ENCODE measurements at regions not wholly inside any gene's neighbourhood (a gene's known extent, or its start where the extent isn't known, plus 50 kb on each side); places are given as distances from the start of the nearest gene placed in this dataset.
"Not testable (repeated sequence)": the region's sequence is repeated elsewhere in the genome, so short reads cannot be mapped to it uniquely, and the experiment has no call there.

DNA sequence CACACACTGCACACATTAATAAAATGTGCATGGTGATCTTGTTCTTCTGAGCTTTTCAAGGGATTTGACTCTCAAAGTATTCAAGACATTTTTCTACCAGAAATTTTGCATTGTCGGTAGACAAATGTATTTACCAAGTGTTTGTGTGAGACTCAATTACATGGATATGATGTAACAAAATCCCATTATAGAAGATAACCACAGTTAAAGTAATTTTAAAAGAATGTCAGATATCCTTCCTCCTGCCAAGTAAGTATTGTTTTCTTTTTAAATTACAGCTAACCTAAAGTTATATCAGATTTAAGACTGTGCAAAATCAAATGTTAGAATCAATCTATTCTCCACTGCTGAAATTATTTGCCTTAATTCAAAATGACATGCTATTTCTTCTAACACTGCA is 1344.5 kb upstream of the CHAC2 start:
- no peak for DNase-seq

DNA sequence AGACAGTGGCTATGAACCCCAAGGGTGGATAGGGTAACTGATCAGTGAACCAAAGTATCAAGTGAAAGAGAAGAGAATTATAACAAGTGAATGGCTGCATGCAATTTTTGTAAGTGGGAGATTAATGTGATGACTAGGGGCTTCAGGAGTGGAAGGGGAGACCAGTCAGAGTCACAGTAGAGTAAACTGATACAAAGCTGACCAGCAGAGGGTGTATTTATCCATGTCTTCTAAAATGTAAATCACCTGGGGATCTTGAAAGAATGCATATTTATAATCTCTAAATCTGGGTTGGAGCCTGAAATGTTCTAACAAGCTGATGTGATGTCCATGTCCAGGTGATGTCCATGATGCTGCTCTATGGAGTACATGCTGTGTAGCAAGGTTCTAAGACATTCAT is 1351.3 kb upstream of the CHAC2 start:
- DNase-seq: no peak

DNA sequence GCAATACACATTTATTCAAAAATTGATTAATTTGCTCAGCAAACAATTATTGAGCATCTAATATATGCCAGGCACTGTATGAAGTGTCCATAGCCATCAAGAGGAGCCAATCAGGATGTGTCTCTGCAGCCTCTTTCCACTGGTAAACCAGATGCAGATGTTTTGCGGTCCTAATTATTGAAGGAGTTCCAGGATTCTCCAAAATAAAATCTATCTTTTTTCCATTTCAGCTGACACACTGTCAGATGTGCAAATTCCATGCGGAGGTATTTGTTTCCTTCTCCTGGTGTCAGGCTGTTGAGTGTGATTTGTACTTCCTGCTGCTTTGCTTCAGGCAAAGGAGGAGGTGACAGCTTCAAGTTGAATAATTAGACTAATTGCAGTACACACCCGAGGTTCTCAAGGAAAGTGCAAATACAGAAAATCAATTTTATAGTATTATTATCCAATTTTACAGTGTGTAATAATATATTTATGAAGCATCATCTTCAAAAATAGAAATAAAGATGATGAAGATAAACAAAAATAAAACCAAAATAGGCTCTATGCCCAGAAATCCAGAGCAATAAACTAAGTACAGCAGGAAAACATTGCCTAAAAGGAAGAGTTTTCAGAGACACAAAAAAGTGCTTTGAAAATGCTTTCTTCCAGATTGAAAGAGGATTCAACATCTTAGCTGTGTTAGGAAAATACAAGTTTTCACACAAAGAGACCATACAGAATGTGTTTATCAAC is 1352.9 kb upstream of the CHAC2 start:
- DNase-seq: no peak

DNA sequence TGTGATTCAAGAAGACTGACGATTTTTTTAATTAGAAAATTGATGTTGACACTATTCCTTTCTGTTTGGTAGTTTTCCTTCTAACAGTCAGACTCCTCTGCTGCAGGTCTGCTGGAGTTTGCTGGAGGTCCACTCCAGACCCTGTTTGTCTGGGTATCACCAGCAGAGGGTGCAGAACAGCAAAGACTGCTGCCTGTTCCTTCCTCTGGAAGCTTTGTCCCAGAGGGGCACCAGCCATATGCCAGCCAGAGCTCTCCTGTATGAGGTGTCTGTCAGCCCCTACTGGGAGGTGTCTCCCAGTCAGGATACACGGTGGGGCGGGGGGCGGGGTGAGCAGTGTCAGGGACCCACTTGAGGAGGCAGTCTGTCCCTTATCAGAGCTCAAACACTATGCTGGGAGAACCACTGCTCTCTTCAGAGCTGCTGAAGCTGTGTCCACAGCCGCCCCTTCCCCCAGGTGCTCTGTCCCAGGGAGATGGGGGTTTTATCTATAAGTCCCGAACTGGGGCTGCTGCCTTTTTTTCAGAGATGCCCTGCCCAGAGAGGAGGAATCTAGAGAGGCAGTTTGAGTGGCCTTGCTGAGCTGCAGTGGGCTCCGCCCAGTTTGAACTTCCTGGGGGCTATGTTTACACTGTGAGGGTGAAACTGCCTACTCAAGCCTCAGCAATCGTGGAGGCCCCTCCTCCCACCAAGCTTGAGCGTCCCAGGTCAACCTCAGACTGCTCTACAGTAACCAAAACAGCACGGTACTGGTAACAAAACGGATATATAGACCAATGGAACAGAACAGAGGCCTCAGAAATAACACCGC is 1358.1 kb upstream of the CHAC2 start:
- DNase-seq: not testable (repeated sequence)

DNA sequence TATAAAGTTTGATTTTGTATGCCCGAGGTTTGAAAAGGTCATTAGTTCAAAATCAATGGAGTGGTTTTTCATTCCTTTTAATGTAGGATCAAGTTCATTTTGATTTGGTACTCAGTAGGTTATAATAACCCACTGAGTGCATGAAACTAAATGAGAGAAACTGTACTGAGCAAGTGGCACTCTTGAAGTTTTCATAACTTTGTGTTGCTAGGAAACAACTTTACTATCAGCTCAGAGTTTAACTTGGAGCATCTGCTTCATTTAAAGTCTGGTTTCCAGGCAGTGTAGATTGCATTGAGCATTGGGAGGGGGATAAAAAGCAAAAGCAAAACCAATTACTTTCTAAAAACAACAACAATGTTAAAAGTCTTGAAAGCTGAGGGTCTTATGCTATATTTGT is 1361.6 kb upstream of the CHAC2 start:
- DNase-seq: no peak

DNA sequence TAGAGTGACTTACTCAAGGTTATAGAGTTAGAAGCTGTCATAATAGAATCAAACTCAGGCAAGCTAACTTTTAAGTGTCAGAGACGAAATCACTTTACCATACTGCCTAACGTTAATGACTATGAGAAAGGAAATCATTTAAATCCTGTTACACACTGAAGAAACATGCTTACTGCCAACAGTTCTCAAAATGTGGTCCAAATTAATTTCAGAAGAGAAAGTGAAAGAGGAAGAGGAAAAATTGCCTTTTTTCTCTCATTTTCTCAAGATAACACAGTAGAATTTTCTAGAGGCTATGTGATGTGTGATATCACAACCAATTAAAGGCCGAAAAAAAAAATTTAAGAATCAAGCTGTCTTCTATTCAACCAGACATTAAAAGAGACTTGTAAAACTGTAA is 1362.7 kb upstream of the CHAC2 start:
- no peak for DNase-seq

DNA sequence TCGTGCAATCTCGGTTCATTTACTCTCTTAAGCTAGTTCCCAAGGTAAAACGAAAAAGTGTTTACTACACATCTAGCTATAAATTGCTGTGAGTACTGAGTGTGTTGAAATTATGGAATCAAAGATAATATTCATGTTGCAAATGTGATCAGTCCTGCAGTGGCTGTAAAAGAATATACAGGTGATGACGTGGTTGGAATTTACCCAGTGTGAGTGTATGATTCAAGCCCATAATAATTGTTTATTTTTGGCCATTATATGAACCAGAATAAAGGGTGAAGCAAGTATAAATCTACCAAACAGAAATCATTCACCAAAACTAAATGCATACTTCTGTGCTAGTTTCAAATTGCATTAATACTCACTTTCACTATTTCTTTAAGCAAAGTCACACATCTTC is 1363.6 kb upstream of the CHAC2 start:
- no peak for DNase-seq

DNA sequence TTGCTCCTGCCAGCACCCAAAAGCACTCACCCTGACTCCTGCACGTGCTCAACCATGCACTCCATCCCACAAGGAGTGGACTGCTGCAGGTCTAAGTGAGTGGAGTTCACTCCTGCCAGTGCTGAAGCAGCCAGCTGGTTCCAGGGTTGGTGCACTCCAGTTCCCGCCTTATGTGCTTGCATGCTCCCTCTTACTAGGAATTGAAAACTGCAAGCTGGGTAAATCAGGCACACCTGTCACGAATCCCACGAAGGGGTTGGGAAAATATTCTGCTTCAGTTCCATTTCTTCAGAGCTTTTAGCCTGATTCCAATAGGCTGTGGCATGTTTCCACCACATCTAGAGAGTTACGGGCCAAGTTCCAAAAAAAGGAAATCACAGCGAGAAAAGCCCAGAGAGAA is 1365.5 kb upstream of the CHAC2 start:
- no peak for DNase-seq

DNA sequence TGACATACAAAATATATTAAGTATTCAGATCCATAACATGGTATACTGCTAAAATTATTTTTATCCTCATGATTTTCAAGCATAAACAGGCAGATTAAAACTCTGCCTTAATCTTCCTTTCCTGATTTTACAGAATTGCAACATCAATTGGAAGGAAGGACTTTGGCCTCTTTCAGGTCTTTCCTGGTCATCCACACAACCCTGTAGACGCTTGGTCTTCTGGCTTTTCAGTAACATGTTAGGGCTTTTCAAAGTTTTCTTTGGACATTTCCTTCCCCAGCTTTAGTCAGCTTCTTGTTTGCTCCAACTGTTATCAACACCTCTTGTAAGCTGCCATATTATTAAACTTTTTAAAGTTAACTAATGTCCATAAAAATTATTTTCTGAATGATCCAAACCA is 1364.9 kb upstream of the NRXN1 start:
- no peak for DNase-seq

DNA sequence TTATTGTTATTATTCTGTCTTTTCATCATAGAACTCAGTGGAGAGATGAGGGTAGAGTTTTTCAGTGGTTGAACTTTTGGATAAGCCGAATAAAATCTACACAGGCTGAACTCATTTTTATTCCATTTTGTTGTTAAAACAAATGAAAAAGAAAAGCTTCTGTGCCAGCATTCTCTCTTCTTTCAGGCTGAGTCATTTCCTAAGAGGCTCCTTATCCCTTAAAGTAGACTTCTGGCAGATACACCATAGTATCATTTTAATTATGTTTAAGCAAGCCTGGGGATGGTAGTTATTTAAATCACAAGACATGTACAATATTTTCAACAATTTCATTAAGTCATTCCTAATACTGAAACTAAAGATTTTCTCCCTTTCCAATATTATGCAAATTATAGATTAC is 1364.0 kb upstream of the NRXN1 start:
- no peak for DNase-seq

DNA sequence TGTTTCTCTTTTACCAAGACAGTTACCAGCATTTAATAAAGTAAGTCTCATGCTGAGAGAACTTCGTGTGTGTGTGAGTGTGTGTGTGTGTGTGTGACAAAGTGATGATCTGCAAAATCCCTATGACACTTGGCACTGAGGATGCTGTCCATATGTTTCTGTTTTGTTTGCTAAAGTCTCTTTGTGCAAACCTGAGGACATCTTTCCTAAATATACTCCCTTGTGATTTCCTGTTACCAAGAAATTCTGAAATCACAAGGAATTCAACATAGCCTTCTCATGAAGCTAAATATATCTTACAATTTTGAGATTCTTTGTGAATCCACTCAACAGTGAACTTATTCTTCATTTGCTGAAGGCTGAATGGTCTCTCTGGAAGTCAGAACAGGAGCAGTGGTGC is 1359.7 kb upstream of the NRXN1 start:
- no peak for DNase-seq

DNA sequence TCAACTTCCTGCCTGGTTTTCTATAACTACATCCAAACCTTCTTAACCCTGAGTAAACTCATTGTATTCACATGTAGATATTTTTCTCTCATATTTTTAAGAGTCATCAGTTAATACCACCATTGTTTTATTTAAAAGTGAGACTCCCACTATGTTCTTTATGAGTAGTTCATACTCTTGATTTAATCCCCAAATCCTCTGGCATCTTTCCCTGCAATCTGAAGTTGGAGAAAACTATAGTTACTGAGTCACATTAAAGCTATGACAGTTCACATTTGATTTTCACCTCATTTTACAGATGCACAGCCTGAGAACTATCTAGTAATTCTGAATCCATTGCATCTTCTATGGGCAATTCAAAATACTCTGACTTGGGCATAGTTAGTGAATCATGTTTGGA is 1358.7 kb upstream of the NRXN1 start:
- no peak for DNase-seq

DNA sequence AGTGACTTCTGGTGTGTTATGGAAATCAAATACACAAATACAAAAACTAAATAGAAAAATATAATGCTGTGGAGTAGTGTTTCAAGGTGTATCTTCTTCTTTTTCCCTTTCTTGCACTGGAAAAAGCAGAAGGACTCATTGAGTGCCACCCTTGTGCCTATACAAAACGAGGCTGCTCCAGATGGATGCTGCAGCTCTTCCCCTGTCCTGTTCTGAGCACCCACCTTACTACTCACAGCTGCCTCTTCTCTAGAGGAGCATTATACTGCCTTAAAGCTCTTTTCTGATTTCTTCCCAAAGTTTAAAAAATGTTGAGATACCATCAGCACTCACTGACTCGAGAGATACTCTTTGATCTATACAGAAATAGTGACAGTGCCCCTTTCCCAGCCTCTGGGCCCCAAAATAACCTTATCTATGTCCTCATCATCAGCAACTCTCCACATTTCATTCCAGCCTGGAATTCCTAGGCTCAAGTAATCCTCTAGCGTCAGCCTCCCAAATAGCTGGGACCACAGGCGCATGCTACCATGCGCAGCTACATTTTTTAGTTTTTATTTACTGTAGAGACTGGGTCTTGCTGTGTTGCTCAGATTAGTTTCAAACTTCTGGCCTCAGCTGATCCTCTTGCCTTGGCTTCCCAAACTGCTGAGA is 1356.1 kb upstream of the NRXN1 start:
- no peak for DNase-seq

DNA sequence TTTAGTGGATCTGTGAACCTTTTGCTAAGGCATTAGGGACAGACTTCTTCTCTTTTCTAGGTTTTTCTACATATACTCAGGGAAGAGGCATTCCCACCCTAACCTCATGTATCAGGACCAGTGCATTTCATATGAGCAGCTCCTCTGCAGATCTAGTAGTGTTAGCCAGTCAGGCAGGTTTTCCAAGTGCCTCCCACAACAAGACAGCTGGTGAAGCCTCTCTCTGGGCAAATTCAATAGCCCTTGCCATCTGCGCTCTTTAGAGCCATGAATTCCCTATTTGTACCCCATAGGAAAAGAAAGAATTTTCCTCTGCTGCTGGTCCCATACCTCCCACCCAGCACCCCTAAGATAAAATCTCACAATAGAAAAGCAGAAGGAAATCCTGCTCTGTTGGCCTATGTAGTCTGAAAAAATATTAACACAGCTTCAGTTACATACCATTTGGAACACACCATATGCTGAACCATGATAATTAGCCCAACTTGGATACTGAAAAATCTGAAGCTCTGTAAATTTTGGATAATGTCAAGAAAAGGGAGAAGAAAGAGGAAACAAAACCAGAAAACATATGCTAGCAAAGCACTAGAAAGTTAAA is 1354.6 kb upstream of the NRXN1 start:
- no peak for DNase-seq

DNA sequence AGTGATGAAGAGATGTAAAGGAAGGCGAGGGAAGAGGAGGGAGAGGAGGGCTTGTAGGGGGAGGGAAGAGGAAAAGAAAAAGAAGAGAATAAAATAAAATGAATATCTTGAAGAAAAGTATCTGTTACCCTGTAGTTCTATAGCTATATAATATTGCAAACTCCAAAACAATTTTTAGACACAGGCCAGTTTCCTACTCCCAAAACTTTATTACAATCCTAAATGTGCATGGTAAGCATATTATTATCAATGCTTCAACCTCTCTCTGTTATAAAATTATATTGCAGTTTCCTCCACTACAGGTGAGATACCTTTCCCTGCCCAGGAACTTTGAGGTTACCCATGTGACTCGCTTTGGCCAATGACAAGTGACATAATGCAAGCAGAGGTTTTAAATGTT is 1351.6 kb upstream of the NRXN1 start:
- no peak for DNase-seq

DNA sequence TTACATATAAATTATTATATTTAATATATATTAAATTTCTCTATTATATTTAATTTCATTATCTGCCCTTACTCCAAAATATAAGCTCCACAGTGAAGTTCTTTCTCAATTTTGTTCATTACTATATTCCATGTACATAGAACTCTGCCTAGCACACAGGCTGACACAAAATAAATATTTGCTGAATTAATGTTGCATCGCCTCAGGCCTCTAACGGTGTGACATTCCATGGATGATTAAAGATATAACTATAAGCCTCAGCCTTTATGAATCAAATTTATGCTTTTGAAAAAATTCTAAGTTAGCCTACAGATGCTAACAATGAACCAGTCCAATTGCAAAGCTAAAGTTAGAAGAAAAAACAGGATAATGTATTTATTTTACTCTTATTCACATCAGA is 1337.2 kb upstream of the NRXN1 start:
- DNase-seq: no peak

DNA sequence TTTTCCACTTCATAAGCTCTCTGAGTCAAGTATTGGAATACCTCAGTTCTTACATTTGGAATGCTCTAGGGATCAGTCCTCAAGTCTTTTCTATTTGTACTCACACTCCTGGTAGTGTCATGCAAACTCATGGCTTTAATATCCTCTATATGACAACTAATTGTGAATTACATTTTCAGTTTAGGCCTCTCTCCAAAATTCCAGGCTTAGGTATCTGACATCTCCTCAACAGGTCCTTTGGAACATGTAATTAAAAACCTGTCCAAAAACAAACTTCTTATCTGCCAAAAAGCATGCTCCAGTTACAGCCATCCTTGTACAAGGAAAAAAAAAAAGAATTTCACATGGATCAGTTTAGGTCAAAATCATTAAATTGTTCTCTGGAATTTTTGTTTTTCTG is 1336.2 kb upstream of the NRXN1 start:
- DNase-seq: no peak

DNA sequence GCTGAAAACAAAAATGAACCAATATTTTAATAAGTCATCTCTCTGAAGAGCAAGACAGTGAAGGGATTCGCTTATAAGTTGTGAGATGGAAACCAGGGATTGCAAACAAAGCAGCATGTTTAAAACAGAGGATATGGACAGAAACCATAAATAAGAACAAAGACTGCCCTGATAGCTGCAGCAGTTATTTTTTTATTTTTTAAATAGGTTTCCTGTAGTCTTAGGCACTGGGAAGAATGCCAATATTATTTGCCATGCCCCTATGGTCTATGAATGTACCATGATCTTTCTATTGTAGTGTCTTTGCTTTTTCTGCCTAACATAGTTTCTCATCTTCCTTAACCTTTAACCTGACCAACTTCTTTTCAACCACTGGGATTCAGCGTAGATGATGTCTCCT is 1334.0 kb upstream of the NRXN1 start:
- no peak for DNase-seq

DNA sequence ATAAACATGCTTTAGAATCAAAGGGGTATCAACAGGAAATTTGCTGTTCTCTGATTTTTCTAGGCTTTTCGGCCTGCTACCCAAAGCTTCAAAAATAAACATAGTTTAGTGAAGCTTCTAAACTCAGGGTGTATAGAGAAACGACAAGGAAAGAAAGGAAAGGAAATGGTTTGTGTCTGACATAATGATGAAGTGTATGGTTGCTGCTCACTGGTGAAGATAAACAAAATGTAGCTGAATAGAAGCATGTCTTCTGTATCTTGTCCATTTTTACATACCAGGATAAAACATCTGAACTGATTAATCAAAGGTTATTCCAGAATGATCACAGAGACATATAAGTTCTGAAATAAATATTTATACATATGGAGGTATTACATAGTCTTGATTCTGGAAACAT is 1324.6 kb upstream of the NRXN1 start:
- no peak for DNase-seq

DNA sequence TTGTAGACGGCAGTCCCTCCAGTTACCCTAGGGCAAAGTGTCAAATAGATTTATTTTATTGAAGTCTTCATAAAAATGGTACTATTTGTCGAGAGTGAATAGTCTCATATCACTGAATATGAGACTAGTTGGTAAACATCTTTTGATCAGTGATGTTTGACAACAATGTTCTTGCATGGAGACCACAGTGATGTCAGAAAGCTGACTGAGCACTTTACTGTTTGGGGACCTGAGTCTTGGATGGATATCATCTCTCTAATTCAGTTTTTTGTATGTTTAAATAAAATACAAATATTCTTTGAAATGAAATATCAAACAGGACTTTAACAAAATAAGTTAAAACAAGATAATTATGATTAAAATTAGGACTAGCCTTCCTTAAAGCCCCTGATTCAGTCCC is 1315.4 kb upstream of the NRXN1 start:
- no peak for DNase-seq

DNA sequence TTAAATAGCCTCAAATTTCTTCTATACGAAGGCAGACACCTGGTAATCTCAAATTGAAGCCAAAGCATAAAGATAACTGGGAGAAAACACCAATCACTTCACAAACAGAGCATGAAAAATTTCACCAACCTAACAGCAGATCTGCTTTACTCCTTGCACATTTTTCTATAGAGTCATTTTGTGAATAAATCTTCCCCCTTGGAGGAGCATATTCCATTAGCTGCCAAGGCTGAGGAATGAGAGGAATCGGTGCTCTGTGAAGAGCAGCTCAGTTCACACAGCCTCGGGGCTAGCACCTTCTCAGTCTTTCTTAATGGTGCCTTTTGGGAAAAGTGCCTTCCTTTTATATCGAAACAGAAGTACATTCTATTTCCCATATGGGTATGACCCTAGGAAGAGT is 1313.7 kb upstream of the NRXN1 start:
- no peak for DNase-seq

DNA sequence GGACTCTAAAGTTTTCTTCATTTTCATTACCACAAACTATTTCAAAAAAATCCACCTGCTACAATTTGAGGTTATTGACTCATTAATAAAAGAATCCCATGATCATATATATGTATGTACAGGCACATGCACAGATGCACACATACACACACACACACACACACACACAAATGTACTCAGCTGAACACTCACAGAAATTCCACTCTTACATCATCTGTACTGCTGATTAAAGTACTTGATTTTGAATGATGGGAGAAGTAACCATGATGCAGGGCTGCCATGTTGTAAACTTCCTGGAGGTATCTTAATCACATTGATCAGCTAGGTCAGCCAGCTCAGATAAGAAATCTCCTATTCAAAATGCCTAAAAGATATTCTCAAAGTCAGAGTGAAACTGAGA is 1313.2 kb upstream of the NRXN1 start:
- no peak for DNase-seq

DNA sequence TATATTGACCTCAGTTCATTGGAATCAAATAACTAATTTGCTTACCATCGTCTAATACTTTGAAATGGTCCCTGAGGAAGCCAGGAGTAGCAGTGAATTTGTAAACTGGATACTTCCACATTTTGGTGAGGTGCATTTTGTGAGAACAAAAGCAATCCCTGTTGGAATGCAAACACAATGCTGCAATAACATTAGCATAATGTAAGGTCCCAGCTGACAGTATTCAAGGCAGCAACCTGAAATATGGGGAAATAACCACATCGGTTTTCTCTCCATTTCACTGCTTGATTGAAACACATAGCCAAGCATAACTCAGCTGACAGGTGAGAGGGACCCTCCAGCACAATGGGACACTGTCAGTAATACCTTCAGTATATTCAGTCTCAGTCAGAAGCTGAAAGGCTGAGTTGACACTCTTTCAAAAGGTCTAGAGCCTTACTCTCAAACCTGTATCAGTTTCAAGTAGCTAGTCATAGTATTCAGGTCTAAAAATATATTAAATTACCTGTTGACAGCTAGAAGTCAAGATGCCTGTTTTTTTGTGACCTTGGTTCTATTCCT is 1311.9 kb upstream of the NRXN1 start:
- DNase-seq: no peak

DNA sequence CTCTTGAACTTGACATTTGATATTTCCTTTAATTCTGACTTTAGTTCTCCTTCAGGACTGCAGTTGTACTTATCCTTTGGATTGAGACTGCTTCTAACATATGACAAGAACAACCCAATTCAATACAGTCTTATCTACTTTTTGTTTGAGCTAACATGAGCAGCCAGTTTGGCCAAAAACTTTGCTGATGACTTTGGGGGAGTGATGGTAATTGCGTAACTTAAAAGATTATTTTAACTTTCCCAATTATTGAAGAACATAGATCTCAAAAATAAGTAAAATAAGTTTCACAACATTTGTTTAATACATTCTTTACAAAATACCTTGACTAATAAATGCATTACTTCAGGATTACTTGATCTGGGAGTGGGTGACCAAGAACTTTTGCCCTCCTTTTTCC is 1311.1 kb upstream of the NRXN1 start:
- DNase-seq: no peak
